ENCODE measurements at regions not wholly inside any gene's neighbourhood (a gene's known extent, or its start where the extent isn't known, plus 50 kb on each side); places are given as distances from the start of the nearest gene placed in this dataset.

DNA sequence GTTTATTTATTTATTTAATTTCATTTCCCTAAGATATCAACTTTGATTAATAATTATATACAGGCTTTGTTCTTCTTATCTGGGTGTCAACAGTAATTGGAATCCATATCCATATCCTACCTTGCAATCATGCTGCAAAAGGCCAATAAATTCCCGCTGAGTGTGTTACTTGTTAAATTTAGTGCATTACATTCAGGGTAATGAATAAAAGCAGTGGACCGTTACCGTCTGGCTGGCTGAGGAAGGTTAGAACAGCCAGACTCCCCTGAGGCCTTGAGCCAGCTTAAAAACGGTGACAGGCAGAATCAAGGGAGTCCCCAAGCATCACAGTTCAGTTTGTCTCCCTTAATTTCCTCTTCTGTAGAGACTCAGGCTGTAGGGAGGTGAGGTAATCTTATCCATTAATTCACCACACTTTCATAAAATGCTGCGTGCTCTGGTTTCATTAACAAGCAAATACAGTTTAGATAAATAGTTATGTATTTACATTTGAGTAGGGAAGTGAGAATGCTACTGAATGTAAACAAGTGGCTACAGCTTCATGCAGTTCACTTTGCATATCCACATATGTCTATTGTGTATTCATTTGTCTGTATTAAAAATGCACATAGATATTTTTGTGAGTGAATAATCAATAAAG is 888.2 kb upstream of the CXADR start:
- no peak overlapping the region for H3K23ac ChIP-seq (ENCODE audit: low read depth, low read length, poor library complexity)
- H3K4me3 ChIP-seq (ENCODE audit: low read length in 2 of 2), result no peak overlapping the region
- no peak overlapping the region for H2BK12ac ChIP-seq (ENCODE audit: low read length)
- H3K27ac ChIP-seq (replicated peaks; ENCODE audit: low read length), result no peak overlapping the region
- no CpG with 5 or more reads among the region's 5 CpGs for WGBS, 2 donors (ENCODE audit: extremely low coverage in 2 of 2, insufficient read length in 2 of 2, insufficient replicate concordance in 1 of 2)
- no peak overlapping the region for H2AFZ ChIP-seq (ENCODE audit: low read length)
- no peak overlapping the region for H3K4me2 ChIP-seq (ENCODE audit: insufficient read depth, low read length, poor library complexity, severe bottlenecking)
- no peak overlapping the region for H2BK15ac ChIP-seq (ENCODE audit: low read length)
- DNase-seq (ENCODE audit: low spot score), result no peak
- no peak overlapping the region for H3K9ac ChIP-seq (ENCODE audit: low read depth, low read length, poor library complexity)
- no peaks in the 10 kb centered on the region for H3K79me1 ChIP-seq (ENCODE audit: low read depth, low read length)
- no peaks in the 10 kb centered on the region for H3K9me3 ChIP-seq (replicated peaks in 1 of 2; ENCODE audit: control insufficient read depth in 2 of 2, insufficient read depth in 1 of 2, low read depth in 1 of 2, low read length in 2 of 2)
- no peak overlapping the region for H4K8ac ChIP-seq (ENCODE audit: low read depth, low read length)
- peaks cover 0 to 2% of the 10 kb centered on the region in 2 donors for H3K4me1 ChIP-seq (ENCODE audit: control insufficient read depth in 2 of 2, insufficient read depth in 1 of 2, low read depth in 1 of 2, low read length in 2 of 2)
- H3K27me3 ChIP-seq (ENCODE audit: control insufficient read depth in 3 of 3, insufficient read depth in 3 of 3, low read depth in 1 of 3, low read length in 3 of 3), result no peaks in the 10 kb centered on the region
- H3K14ac ChIP-seq (ENCODE audit: low read length), result no peak overlapping the region
- H3K4ac ChIP-seq (ENCODE audit: low read length), result no peak overlapping the region
- peaks cover 0 to 7% of the 10 kb centered on the region in 2 donors for H3K36me3 ChIP-seq (replicated peaks in 1 of 2; ENCODE audit: control insufficient read depth in 2 of 2, insufficient read depth in 2 of 2, low read length in 2 of 2)
- no peak overlapping the region for H2AK5ac ChIP-seq (ENCODE audit: low read depth, low read length)
- H3K18ac ChIP-seq (ENCODE audit: low read length), result no peak overlapping the region
- no peak overlapping the region for H4K91ac ChIP-seq (ENCODE audit: low read depth, low read length, poor library complexity)
- no peak overlapping the region for H2BK5ac ChIP-seq (ENCODE audit: low read length)
- H2BK120ac ChIP-seq (ENCODE audit: low read depth, low read length), result no peak overlapping the region

DNA sequence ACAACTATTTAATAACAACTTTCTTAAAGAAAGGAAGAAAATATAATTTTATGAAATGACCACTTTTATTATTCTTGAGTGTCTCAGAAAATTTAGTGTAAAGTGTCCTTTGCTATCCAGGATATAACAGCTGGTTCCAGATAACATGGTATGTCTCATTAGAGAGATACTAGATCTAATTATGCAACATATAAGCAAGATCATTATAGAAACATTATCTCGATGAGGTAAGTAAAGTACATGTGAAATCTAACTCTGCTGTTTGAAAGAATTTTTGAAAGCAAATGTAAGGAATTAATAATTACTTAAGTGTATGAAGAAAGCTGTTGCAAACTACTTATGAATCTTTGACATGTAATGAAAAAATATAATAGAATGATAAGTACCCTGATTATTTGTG is 887.4 kb upstream of the CXADR start:
- Histone ChIP-seq H3K79me1 (ENCODE audit: low read depth, low read length) (no peaks in the 10 kb centered on the region), H3K9ac (ENCODE audit: low read depth, low read length, poor library complexity) (no peak overlapping the region), H3K4me2 (ENCODE audit: insufficient read depth, low read length, poor library complexity, severe bottlenecking) (no peak overlapping the region), H3K4me1 (ENCODE audit: control insufficient read depth in 2 of 2, insufficient read depth in 1 of 2, low read depth in 1 of 2, low read length in 2 of 2) (peaks cover 0 to 2% of the 10 kb centered on the region in 2 donors), H2AK5ac (ENCODE audit: low read depth, low read length) (no peak overlapping the region), H3K36me3 (replicated peaks in 1 of 2; ENCODE audit: control insufficient read depth in 2 of 2, insufficient read depth in 2 of 2, low read length in 2 of 2) (peaks cover 0 to 9% of the 10 kb centered on the region in 2 donors), H4K8ac (ENCODE audit: low read depth, low read length) (no peak overlapping the region), H3K9me3 (replicated peaks in 1 of 2; ENCODE audit: control insufficient read depth in 2 of 2, insufficient read depth in 1 of 2, low read depth in 1 of 2, low read length in 2 of 2) (no peaks in the 10 kb centered on the region), H3K14ac (ENCODE audit: low read length) (no peak overlapping the region), H3K4me3 (ENCODE audit: low read length in 2 of 2) (no peak overlapping the region), H3K27me3 (ENCODE audit: control insufficient read depth in 3 of 3, insufficient read depth in 3 of 3, low read depth in 1 of 3, low read length in 3 of 3) (no peaks in the 10 kb centered on the region), H2BK120ac (ENCODE audit: low read depth, low read length) (no peak overlapping the region), H3K27ac (replicated peaks; ENCODE audit: low read length) (no peak overlapping the region), H2BK12ac (ENCODE audit: low read length) (no peak overlapping the region), H2BK15ac (ENCODE audit: low read length) (no peak overlapping the region), H2BK5ac (ENCODE audit: low read length) (no peak overlapping the region), H3K18ac (ENCODE audit: low read length) (no peak overlapping the region), H2AFZ (ENCODE audit: low read length) (no peak overlapping the region), H3K4ac (ENCODE audit: low read length) (no peak overlapping the region), H3K23ac (ENCODE audit: low read depth, low read length, poor library complexity) (no peak overlapping the region), H4K91ac (ENCODE audit: low read depth, low read length, poor library complexity) (no peak overlapping the region)
- WGBS, 2 donors (ENCODE audit: extremely low coverage in 2 of 2, insufficient read length in 2 of 2, insufficient replicate concordance in 1 of 2), result no CpG with 5 or more reads among the region's 1 CpG
- no peak for DNase-seq (ENCODE audit: low spot score)

- Histone ChIP-seq H2BK12ac (ENCODE audit: low read length) (no peak overlapping the region), H3K79me1 (ENCODE audit: low read depth, low read length) (no peaks in the 10 kb centered on the region), H2BK15ac (ENCODE audit: low read length) (no peak overlapping the region), H2AK5ac (ENCODE audit: low read depth, low read length) (no peak overlapping the region), H3K4me1 (ENCODE audit: control insufficient read depth in 2 of 2, insufficient read depth in 1 of 2, low read depth in 1 of 2, low read length in 2 of 2) (no peaks in the 10 kb centered on the region), H3K9me3 (replicated peaks in 1 of 2; ENCODE audit: control insufficient read depth in 2 of 2, insufficient read depth in 1 of 2, low read depth in 1 of 2, low read length in 2 of 2) (no peaks in the 10 kb centered on the region), H3K36me3 (replicated peaks in 1 of 2; ENCODE audit: control insufficient read depth in 2 of 2, insufficient read depth in 2 of 2, low read length in 2 of 2) (peaks cover 0 to 11% of the 10 kb centered on the region in 2 donors), H3K23ac (ENCODE audit: low read depth, low read length, poor library complexity) (no peak overlapping the region), H3K14ac (ENCODE audit: low read length) (no peak overlapping the region), H4K8ac (ENCODE audit: low read depth, low read length) (no peak overlapping the region), H2AFZ (ENCODE audit: low read length) (no peak overlapping the region), H3K4ac (ENCODE audit: low read length) (no peak overlapping the region), H3K27me3 (ENCODE audit: control insufficient read depth in 3 of 3, insufficient read depth in 3 of 3, low read depth in 1 of 3, low read length in 3 of 3) (no peaks in the 10 kb centered on the region), H3K4me3 (ENCODE audit: low read length in 2 of 2) (no peak overlapping the region), H3K4me2 (ENCODE audit: insufficient read depth, low read length, poor library complexity, severe bottlenecking) (no peak overlapping the region), H3K9ac (ENCODE audit: low read depth, low read length, poor library complexity) (no peak overlapping the region), H4K91ac (ENCODE audit: low read depth, low read length, poor library complexity) (no peak overlapping the region), H3K27ac (replicated peaks; ENCODE audit: low read length) (no peak overlapping the region), H3K18ac (ENCODE audit: low read length) (no peak overlapping the region), H2BK5ac (ENCODE audit: low read length) (no peak overlapping the region), H2BK120ac (ENCODE audit: low read depth, low read length) (no peak overlapping the region)
- no peak for DNase-seq (ENCODE audit: low spot score)
- no CpG with 5 or more reads among the region's 4 CpGs for WGBS, 2 donors (ENCODE audit: extremely low coverage in 2 of 2, insufficient read length in 2 of 2, insufficient replicate concordance in 1 of 2)
Measured at GRCh38 chr21:16633831-16634459, 878.9 kb upstream of the CXADR start.

DNA sequence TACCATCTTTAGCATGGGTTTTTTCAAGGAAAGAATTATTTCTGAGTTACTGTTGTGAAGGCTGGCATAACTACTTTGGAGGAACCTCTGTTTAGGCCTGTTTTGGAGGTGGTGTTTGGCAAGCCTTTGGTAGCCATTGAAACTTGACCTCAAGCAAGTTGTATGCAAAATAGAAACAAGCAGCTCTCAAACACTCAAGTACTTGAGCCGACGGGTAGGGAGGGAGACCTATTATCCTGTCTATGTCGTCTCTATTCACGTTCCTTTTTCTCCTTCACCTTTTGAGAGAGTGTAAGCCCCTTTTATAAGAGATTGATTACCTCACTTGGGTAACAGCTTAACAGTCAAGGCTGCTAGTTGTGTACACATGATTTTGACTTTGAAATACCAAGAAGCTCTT is 878.3 kb upstream of the CXADR start:
- H2AK5ac ChIP-seq (ENCODE audit: low read depth, low read length), result no peak overlapping the region
- no peak overlapping the region for H2BK120ac ChIP-seq (ENCODE audit: low read depth, low read length)
- no peak overlapping the region for H2AFZ ChIP-seq (ENCODE audit: low read length)
- H3K79me1 ChIP-seq (ENCODE audit: low read depth, low read length), result no peaks in the 10 kb centered on the region
- no peak overlapping the region for H4K91ac ChIP-seq (ENCODE audit: low read depth, low read length, poor library complexity)
- no peak overlapping the region for H3K23ac ChIP-seq (ENCODE audit: low read depth, low read length, poor library complexity)
- peaks cover 0 to 11% of the 10 kb centered on the region in 2 donors for H3K36me3 ChIP-seq (replicated peaks in 1 of 2; ENCODE audit: control insufficient read depth in 2 of 2, insufficient read depth in 2 of 2, low read length in 2 of 2)
- H3K9me3 ChIP-seq (replicated peaks in 1 of 2; ENCODE audit: control insufficient read depth in 2 of 2, insufficient read depth in 1 of 2, low read depth in 1 of 2, low read length in 2 of 2), result no peaks in the 10 kb centered on the region
- H3K18ac ChIP-seq (ENCODE audit: low read length), result no peak overlapping the region
- H3K9ac ChIP-seq (ENCODE audit: low read depth, low read length, poor library complexity), result no peak overlapping the region
- WGBS, 2 donors (ENCODE audit: extremely low coverage in 2 of 2, insufficient read length in 2 of 2, insufficient replicate concordance in 1 of 2), result no CpG with 5 or more reads among the region's 4 CpGs
- H2BK5ac ChIP-seq (ENCODE audit: low read length), result no peak overlapping the region
- H2BK12ac ChIP-seq (ENCODE audit: low read length), result no peak overlapping the region
- no peak overlapping the region for H3K4ac ChIP-seq (ENCODE audit: low read length)
- H3K14ac ChIP-seq (ENCODE audit: low read length), result no peak overlapping the region
- H3K27ac ChIP-seq (replicated peaks; ENCODE audit: low read length), result no peak overlapping the region
- no peaks in the 10 kb centered on the region for H3K4me1 ChIP-seq (ENCODE audit: control insufficient read depth in 2 of 2, insufficient read depth in 1 of 2, low read depth in 1 of 2, low read length in 2 of 2)
- DNase-seq (ENCODE audit: low spot score), result no peak
- no peak overlapping the region for H3K4me2 ChIP-seq (ENCODE audit: insufficient read depth, low read length, poor library complexity, severe bottlenecking)
- H3K27me3 ChIP-seq (ENCODE audit: control insufficient read depth in 3 of 3, insufficient read depth in 3 of 3, low read depth in 1 of 3, low read length in 3 of 3), result no peaks in the 10 kb centered on the region
- no peak overlapping the region for H4K8ac ChIP-seq (ENCODE audit: low read depth, low read length)
- H2BK15ac ChIP-seq (ENCODE audit: low read length), result no peak overlapping the region
- H3K4me3 ChIP-seq (ENCODE audit: low read length in 2 of 2), result no peak overlapping the region

Measured in neuronal stem cell (in vitro differentiated cells).